BLaER1 treated with 17β-estradiol and CSF1 and Interleukin-3, amounts not matched to agents 10 nM and 100 nM (cell line): ENCODE measurements at regions not wholly inside any gene's neighbourhood (a gene's known extent, or its start where the extent isn't known, plus 50 kb on each side); places are given as distances from the start of the nearest gene placed in this dataset.

Experiments used
- H3K27ac ChIP-seq, 11 experiments: shearing (Covaris generic); formaldehyde crosslinking; 2 replicates each; pipeline ENCODE4 v1.8.1; 2022
- H3K27me3 ChIP-seq, 11 experiments: shearing (Covaris generic); formaldehyde crosslinking; 2 replicates each; pipeline ENCODE4 v1.8.1; 2022
- H3K36me3 ChIP-seq, 11 experiments: shearing (Covaris generic); formaldehyde crosslinking; 2 replicates each; pipeline ENCODE4 v1.8.1; 2022
- H3K4me1 ChIP-seq, 10 experiments: shearing (Covaris generic); formaldehyde crosslinking; 2 replicates each; pipeline ENCODE4 v1.8.1; 2022
- H3K4me2 ChIP-seq, 11 experiments: shearing (Covaris generic); formaldehyde crosslinking; 2 replicates each; pipeline ENCODE4 v1.8.1; 2022
- H3K4me3 ChIP-seq, 10 experiments: shearing (Covaris generic); formaldehyde crosslinking; 2 replicates each; pipeline ENCODE4 v1.8.1; 2022
- H3K9ac ChIP-seq, 11 experiments: shearing (Covaris generic); formaldehyde crosslinking; 2 replicates each; pipeline ENCODE4 v1.8.1; 2022
- H3K9me3 ChIP-seq, 11 experiments: shearing (Covaris generic); formaldehyde crosslinking; replicated peaks in 1 of 11; 2 replicates each; pipeline ENCODE4 v1.8.1; 2022
- H4K20me1 ChIP-seq, 11 experiments: shearing (Covaris generic); formaldehyde crosslinking; 2 replicates each; pipeline ENCODE4 v1.8.1; 2022
- Cebpa-rat ChIP-seq, 11 experiments: shearing (Covaris generic); IDR thresholded peaks; 2 replicates each; pipeline ENCODE4 v1.8.1; 2022

DNA sequence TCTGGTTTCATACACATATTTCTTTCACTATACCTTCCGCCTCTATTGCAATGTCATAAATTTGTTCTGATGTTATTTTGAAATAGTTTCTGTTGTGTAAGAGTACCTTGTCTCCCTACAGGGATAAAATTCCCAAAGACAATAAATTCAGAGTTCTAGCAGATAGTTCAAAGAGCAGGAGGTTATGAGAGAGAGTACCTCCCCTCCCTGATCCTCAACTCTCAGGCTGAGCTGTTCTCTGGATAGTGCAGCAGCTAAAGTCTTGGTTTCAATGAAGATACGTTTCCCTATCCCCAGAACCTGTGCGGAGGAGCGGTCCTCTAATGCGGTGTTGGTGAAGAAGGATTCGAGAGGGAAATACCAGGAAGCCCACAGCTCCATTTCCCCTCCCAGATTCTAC, 190.2 kb upstream of the CPHXL start:
- H3K4me3 ChIP-seq: no peak overlapping the region
- no peaks in the 10 kb centered on the region for H3K4me1 ChIP-seq
- H3K9me3 ChIP-seq: no peaks in the 10 kb centered on the region
- no peaks in the 10 kb centered on the region for H3K36me3 ChIP-seq
- no peak overlapping the region for H3K9ac ChIP-seq
- H4K20me1 ChIP-seq: no peaks in the 10 kb centered on the region
- TF ChIP-seq Cebpa-rat (IDR thresholded peaks at IDR 0.05): no peak
- no peaks in the 10 kb centered on the region for H3K27me3 ChIP-seq
- H3K27ac ChIP-seq: no peak overlapping the region
- no peak overlapping the region for H3K4me2 ChIP-seq

DNA sequence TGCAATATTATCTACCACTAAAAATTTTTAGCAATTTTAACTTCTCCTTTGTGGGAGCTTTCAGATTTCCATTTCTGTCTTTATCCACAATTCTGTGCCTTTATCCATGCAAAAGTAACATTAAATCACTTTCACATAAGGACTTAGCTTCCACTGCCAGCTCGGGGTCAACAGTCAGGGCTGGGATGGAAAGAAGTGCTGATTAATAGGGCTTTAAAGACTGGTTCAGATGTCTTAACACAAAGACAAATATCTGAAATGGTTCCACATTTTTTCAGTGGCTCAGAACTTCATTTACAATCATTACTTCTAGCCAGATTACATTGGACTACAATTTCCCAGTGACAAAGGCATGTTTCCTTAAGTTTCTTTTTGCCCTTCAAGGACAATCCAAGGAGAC, 191.8 kb upstream of the CPHXL start:
- Histone ChIP-seq H3K4me3 (no peak overlapping the region), H3K4me2 (no peak overlapping the region), H3K9me3 (no peaks in the 10 kb centered on the region), H3K27ac (no peak overlapping the region), H4K20me1 (no peaks in the 10 kb centered on the region), H3K36me3 (no peaks in the 10 kb centered on the region), H3K9ac (no peak overlapping the region), H3K4me1 (no peaks in the 10 kb centered on the region), H3K27me3 (no peaks in the 10 kb centered on the region)
- TF ChIP-seq Cebpa-rat (IDR thresholded peaks at IDR 0.05): no peak

DNA sequence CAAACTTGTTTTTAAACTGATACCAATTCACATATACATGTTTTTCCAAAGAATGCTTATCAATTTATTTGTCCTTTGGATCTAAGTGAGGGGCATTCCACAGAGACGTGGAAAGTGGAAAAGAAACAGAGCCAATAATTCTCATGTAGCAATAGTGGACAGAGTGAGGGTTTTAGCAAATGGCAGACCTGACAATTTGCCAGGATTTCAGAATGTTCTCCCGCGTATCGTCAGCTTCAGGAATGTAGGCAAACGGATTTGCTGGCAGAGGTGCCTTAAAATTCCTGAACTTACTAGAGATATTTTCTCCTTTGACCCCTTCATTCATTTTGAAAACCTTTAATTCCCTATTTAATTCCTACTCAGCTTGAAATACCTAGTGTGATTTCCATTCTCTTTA, 193.4 kb upstream of the CPHXL start:
- H3K27me3 ChIP-seq: no peaks in the 10 kb centered on the region

DNA sequence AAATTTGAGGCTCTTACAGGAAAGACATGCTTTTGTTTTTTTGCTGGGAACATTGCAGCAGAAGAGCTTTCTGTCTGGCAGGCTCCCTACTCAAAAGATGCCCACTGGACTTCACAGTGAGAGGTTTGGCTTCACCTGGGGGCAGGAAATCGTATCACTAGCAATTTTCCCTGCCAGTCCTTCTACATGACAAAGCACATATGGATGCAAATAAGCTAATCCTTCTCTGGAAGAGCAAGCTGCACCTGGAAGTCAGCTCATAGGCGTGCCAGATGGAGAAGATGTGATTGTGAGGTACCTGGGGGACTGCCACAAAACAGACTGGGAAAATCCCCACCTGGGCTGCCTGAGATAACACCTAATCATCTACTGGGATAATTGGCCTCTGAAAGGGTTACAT, 195.0 kb upstream of the CPHXL start:
- no peak overlapping the region for H3K4me2 ChIP-seq
- no peak overlapping the region for H3K9ac ChIP-seq
- H4K20me1 ChIP-seq: no peaks in the 10 kb centered on the region
- H3K36me3 ChIP-seq: no peaks in the 10 kb centered on the region
- no peak for TF ChIP-seq Cebpa-rat (IDR thresholded peaks at IDR 0.05)
- no peaks in the 10 kb centered on the region for H3K9me3 ChIP-seq
- no peak overlapping the region for H3K27ac ChIP-seq
- no peaks in the 10 kb centered on the region for H3K4me1 ChIP-seq
- H3K27me3 ChIP-seq: no peaks in the 10 kb centered on the region
- H3K4me3 ChIP-seq: no peak overlapping the region

More for the DNA sequence above, 193.4 kb upstream of the CPHXL start:
- Histone ChIP-seq H3K4me2 (no peak overlapping the region), H3K36me3 (no peaks in the 10 kb centered on the region), H3K4me3 (no peak overlapping the region), H3K9ac (no peak overlapping the region), H3K4me1 (no peaks in the 10 kb centered on the region), H4K20me1 (no peaks in the 10 kb centered on the region), H3K27ac (no peak overlapping the region), H3K9me3 (no peaks in the 10 kb centered on the region)
- no peak for TF ChIP-seq Cebpa-rat (IDR thresholded peaks at IDR 0.05)

DNA sequence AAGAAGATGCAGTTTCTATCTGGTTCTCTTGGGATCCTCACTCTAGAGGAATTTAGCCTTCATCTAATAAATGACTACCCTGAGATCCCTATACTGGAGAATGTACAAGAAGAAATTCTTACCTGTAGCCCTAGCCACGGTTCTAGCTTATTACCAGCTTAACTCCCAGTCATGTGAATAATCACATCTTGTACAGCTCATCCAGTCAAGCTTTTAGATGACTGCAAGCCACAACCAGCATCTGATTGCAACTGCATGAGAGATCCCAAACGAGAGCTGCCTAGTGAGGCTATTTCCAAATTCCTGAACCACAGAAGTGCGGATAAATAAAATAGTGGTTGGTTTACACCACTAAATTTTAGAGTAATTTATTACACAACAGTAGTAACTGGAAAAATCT, 196.0 kb upstream of the CPHXL start:
- TF ChIP-seq Cebpa-rat (IDR thresholded peaks at IDR 0.05): no peak
- no peaks in the 10 kb centered on the region for H3K36me3 ChIP-seq
- no peaks in the 10 kb centered on the region for H3K9me3 ChIP-seq
- H3K27me3 ChIP-seq: no peaks in the 10 kb centered on the region
- no peaks in the 10 kb centered on the region for H3K4me1 ChIP-seq
- no peak overlapping the region for H3K4me2 ChIP-seq
- H3K9ac ChIP-seq: no peak overlapping the region
- H4K20me1 ChIP-seq: no peaks in the 10 kb centered on the region
- H3K27ac ChIP-seq: no peak overlapping the region
- no peak overlapping the region for H3K4me3 ChIP-seq

DNA sequence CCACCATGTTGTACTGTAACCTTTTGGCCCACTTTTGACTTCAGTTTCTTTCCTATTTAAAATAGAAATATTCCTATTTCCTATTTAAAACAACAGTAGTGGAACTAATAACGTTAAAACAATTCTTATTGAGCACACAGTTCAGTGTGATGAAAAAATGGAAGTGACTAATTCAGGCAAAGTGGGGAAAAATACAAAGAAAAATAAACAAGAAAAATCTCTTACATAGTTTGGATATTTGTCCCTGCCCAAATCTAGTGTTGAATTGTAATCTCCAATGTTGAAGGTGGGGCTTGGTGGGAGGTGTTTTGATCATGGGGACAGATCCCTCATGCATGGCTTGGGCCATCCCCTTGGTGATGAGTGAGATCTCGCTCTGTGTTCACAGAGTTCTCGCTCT, 198.1 kb upstream of the CPHXL start:
- no peaks in the 10 kb centered on the region for H4K20me1 ChIP-seq
- H3K4me3 ChIP-seq: no peak overlapping the region
- no peaks in the 10 kb centered on the region for H3K27me3 ChIP-seq
- no peaks in the 10 kb centered on the region for H3K36me3 ChIP-seq
- H3K9ac ChIP-seq: no peak overlapping the region
- no peak for TF ChIP-seq Cebpa-rat (IDR thresholded peaks at IDR 0.05)
- H3K9me3 ChIP-seq: peaks cover 0 to 9% (median 6%) of the 10 kb centered on the region in 11 experiments; a peak in 8 of 22 replicates
- H3K4me2 ChIP-seq: no peak overlapping the region
- H3K27ac ChIP-seq: no peak overlapping the region
- no peaks in the 10 kb centered on the region for H3K4me1 ChIP-seq

DNA sequence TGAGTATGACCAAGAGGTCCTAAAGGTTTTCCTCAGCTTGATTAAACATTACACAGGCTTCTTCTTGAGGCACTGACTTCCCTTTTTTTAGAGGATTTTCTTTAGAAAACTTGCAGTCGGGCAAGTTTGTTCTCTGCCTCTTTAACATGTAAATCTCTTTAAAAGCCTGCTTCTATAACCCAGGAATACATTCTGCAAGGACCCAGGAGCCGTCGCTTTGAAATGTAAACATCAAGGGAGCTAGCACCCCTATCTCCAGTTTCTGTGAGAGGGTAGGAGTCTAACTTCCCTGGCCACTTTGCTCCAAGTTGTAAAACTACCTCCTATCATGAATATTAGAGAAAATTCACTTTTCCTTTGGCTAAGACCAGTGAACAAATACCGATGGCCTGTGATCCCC, 201.5 kb upstream of the CPHXL start:
- H3K4me2 ChIP-seq: no peak overlapping the region
- H3K27ac ChIP-seq: no peak overlapping the region
- H3K9me3 ChIP-seq: peaks cover 0 to 13% (median 6%) of the 10 kb centered on the region in 11 experiments; a peak in 11 of 22 replicates
- no peaks in the 10 kb centered on the region for H3K4me1 ChIP-seq
- H3K27me3 ChIP-seq: no peaks in the 10 kb centered on the region
- TF ChIP-seq Cebpa-rat (IDR thresholded peaks at IDR 0.05): no peak
- no peak overlapping the region for H3K4me3 ChIP-seq
- no peaks in the 10 kb centered on the region for H3K36me3 ChIP-seq
- no peaks in the 10 kb centered on the region for H4K20me1 ChIP-seq
- H3K9ac ChIP-seq: no peak overlapping the region

DNA sequence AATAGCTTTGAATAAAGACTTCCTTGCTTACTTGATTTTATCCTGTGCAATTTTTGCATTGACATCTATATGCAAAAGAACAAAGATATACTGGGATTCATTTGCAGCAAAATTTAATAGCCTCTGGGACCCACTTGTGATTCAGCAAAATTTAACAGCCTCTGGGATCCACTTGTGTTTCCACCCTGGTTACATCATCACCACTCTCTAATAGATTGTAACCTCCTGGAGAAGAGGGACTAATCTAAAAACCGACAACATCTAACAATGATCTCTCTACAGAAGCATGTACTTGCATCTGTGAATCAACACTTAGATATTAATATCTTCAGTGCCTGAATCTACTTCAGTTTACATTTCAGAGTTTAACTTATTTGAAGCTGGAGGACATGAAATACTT, 202.0 kb upstream of the CPHXL start:
- Histone ChIP-seq H3K36me3 (no peaks in the 10 kb centered on the region), H3K4me1 (no peaks in the 10 kb centered on the region), H3K4me2 (no peak overlapping the region), H3K27ac (no peak overlapping the region), H3K27me3 (no peaks in the 10 kb centered on the region), H3K4me3 (no peak overlapping the region), H3K9me3 (peaks cover 0 to 13% (median 6%) of the 10 kb centered on the region in 11 experiments; a peak in 11 of 22 replicates), H4K20me1 (no peaks in the 10 kb centered on the region), H3K9ac (no peak overlapping the region)
- TF ChIP-seq Cebpa-rat (IDR thresholded peaks at IDR 0.05): no peak

DNA sequence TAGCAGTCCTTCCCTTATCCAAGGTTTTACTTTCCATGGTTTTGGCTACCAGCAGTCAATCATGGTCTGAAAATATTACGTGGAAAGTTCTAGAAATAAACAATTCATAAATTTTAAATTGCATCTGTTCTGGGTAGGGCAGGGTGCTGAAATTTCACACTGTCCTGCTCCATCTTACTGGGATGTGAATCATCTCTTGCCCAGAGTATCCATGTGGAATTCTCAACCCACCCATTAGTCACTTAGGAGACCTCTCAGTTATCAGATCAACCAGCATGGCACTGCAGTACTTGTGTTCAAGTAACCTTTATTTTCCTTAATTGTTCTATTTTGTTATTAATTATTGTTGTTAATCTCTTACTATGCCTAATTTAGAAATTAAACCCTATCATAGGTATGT, 202.8 kb upstream of the CPHXL start:
- H3K27me3 ChIP-seq: no peaks in the 10 kb centered on the region
- H3K27ac ChIP-seq: no peak overlapping the region
- TF ChIP-seq Cebpa-rat (IDR thresholded peaks at IDR 0.05): no peak
- H4K20me1 ChIP-seq: no peaks in the 10 kb centered on the region
- H3K4me3 ChIP-seq: no peak overlapping the region
- no peak overlapping the region for H3K4me2 ChIP-seq
- no peak overlapping the region for H3K9ac ChIP-seq
- H3K9me3 ChIP-seq: peaks cover 0 to 13% (median 6%) of the 10 kb centered on the region in 11 experiments; a peak in 11 of 22 replicates
- no peaks in the 10 kb centered on the region for H3K36me3 ChIP-seq
- H3K4me1 ChIP-seq: no peaks in the 10 kb centered on the region

DNA sequence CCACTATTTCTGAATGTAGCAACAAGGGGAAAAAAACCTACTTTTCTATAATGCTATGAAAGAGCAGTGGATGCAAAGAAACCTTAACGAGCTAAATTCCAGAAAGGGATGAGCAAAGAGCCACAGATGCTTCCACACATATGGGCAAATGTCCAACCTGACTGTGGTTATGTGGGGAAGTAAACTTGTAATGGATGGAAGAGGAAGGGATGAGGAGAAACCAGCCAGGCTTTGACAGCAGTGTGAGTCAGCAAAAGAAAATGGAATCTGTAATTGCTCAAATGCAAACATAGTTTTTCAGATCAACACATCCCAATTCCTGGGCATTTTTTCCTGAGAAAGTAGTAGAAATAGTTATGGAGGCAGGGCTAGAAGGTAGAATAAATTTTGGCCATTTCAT, 204.8 kb upstream of the CPHXL start:
- no peaks in the 10 kb centered on the region for H4K20me1 ChIP-seq
- peaks cover 0 to 13% (median 6%) of the 10 kb centered on the region in 11 experiments; a peak in 11 of 22 replicates for H3K9me3 ChIP-seq
- no peak for TF ChIP-seq Cebpa-rat (IDR thresholded peaks at IDR 0.05)
- H3K27ac ChIP-seq: no peak overlapping the region
- no peak overlapping the region for H3K4me3 ChIP-seq
- no peaks in the 10 kb centered on the region for H3K4me1 ChIP-seq
- H3K4me2 ChIP-seq: no peak overlapping the region
- no peaks in the 10 kb centered on the region for H3K36me3 ChIP-seq
- no peak overlapping the region for H3K9ac ChIP-seq
- H3K27me3 ChIP-seq: no peaks in the 10 kb centered on the region
